SU-DHL-6 (cell line): ENCODE measurements at regions not wholly inside any gene's neighbourhood (a gene's known extent, or its start where the extent isn't known, plus 50 kb on each side); places are given as distances from the start of the nearest gene placed in this dataset.

Source experiments
- H2AFZ ChIP-seq: fragments of 200-600 bp; sonication (generic); 2 replicates; pipeline ENCODE4 v1.6.1; 2014; ENCODE audit warnings: low read depth, mild to moderate bottlenecking, moderate library complexity, mixed read lengths, antibody characterized with exemption, low read length; ENCODE audit not compliant: severe bottlenecking
- H3F3A ChIP-seq: fragments of 200-600 bp; shearing (Covaris generic); 2 replicates; pipeline ENCODE4 v1.6.0; 2016; ENCODE audit warnings: antibody characterized with exemption, mild to moderate bottlenecking; ENCODE audit not compliant: insufficient read depth
- H3K27ac ChIP-seq: fragments of 200-600 bp; sonication (generic); 2 replicates; pipeline ENCODE4 v1.5.1; 2016; ENCODE audit warnings: low read depth, mild to moderate bottlenecking, low read length, moderate library complexity, mixed read lengths
- H3K27me3 ChIP-seq: fragments of 200-600 bp; sonication (generic), shearing (Covaris generic); 2 replicates; pipeline ENCODE4 v1.6.0; 2014; ENCODE audit warnings: mild to moderate bottlenecking, low read length
- H3K36me3 ChIP-seq: fragments of 200-600 bp; sonication (generic); 2 replicates; pipeline ENCODE4 v1.6.1; 2014; ENCODE audit warnings: mild to moderate bottlenecking, low read length, mixed read lengths
- H3K4me2 ChIP-seq: fragments of 300-600, 200-600 bp; shearing (Covaris generic), sonication (generic); 2 replicates; pipeline ENCODE4 v1.6.0; 2014; ENCODE audit warnings: low read length, low read depth, mild to moderate bottlenecking; ENCODE audit not compliant: poor library complexity, severe bottlenecking
- H3K4me3 ChIP-seq: fragments of 200-600 bp; sonication (generic); 2 replicates; pipeline ENCODE4 v1.5.1; 2014; ENCODE audit warnings: antibody characterized with exemption, low read length, mild to moderate bottlenecking, mixed read lengths; ENCODE audit not compliant: insufficient read depth, poor library complexity, severe bottlenecking
- H3K79me2 ChIP-seq: fragments of 200-600 bp; sonication (generic); 2 replicates; pipeline ENCODE4 v1.6.1; 2014; ENCODE audit warnings: mild to moderate bottlenecking, low read length, moderate library complexity; ENCODE audit not compliant: insufficient read depth
- H3K9ac ChIP-seq: fragments of 200-600 bp; sonication (generic); 2 replicates; pipeline ENCODE4 v1.7.0; 2014; ENCODE audit warnings: mild to moderate bottlenecking, low read length
- H3K9me2 ChIP-seq: fragments of 200-600 bp; sonication (generic); replicated peaks from 2 replicates; pipeline ENCODE4 v1.6.1; 2014; ENCODE audit warnings: low read length; ENCODE audit not compliant: insufficient read depth
- H3K9me3 ChIP-seq: fragments of 200-600 bp; sonication (generic); 2 replicates; pipeline ENCODE4 v1.6.1; 2014; ENCODE audit warnings: low read length, mixed read lengths; ENCODE audit not compliant: insufficient read depth
- H4K20me1 ChIP-seq: fragments of 200-600 bp; sonication (generic); 2 replicates; pipeline ENCODE4 v1.6.1; 2014; ENCODE audit warnings: low read depth, mild to moderate bottlenecking, antibody characterized with exemption, low read length, moderate library complexity, mixed read lengths
- EZH2phosphoT487 ChIP-seq: fragments of 200-600 bp; sonication (generic), shearing (Covaris generic); conservative IDR thresholded peaks from 2 replicates; pipeline ENCODE4 v1.6.1; 2018; ENCODE audit warnings: mild to moderate bottlenecking, antibody characterized with exemption, low read length, moderate library complexity, mixed read lengths
- TF ChIP-seq, protein P1 (sequence below): fragments of 200-600 bp; sonication (generic); IDR thresholded peaks from one replicate; pipeline ENCODE4 v1.5.1; 2017; ENCODE audit warnings: antibody characterized with exemption, mild to moderate bottlenecking, low read length, moderate library complexity; ENCODE audit not compliant: insufficient read depth, poor library complexity, severe bottlenecking

DNA sequence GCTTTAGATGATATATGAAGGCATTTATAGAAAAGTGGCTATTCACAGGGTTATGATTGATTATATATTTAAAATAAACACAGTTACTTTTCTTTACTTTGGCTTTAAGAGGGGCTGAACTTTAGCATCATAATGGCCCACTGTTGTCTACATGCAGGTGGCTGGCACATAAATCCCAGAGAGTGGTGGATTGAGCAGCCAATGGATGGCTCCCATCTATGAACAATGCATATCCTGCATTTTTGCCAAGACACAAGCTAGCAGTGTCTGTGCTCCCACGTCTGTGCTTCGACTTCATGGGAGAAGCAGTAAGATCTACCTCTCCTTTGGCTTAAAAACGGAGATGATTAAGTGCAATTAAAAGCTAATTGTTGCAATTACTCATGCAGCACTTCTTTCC, 373.2 kb upstream of the CDH11 start:
- no peaks in the 10 kb centered on the region for H3F3A ChIP-seq
- H3K9me3 ChIP-seq, result no peaks in the 10 kb centered on the region
- no peak overlapping the region for H3K4me2 ChIP-seq
- no peaks in the 10 kb centered on the region for H3K36me3 ChIP-seq
- H3K27me3 ChIP-seq, result no peaks in the 10 kb centered on the region
- H3K9me2 ChIP-seq, result no peaks in the 10 kb centered on the region
- H3K4me3 ChIP-seq, result no peak overlapping the region
- TF ChIP-seq EZH2phosphoT487, result no peak
- TF ChIP-seq, protein P1, sequence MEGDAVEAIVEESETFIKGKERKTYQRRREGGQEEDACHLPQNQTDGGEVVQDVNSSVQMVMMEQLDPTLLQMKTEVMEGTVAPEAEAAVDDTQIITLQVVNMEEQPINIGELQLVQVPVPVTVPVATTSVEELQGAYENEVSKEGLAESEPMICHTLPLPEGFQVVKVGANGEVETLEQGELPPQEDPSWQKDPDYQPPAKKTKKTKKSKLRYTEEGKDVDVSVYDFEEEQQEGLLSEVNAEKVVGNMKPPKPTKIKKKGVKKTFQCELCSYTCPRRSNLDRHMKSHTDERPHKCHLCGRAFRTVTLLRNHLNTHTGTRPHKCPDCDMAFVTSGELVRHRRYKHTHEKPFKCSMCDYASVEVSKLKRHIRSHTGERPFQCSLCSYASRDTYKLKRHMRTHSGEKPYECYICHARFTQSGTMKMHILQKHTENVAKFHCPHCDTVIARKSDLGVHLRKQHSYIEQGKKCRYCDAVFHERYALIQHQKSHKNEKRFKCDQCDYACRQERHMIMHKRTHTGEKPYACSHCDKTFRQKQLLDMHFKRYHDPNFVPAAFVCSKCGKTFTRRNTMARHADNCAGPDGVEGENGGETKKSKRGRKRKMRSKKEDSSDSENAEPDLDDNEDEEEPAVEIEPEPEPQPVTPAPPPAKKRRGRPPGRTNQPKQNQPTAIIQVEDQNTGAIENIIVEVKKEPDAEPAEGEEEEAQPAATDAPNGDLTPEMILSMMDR, result no peak
- H3K27ac ChIP-seq, result no peak overlapping the region
- no peak overlapping the region for H3K9ac ChIP-seq
- no peak overlapping the region for H2AFZ ChIP-seq
- H4K20me1 ChIP-seq, result no peaks in the 10 kb centered on the region
- H3K79me2 ChIP-seq, result no peaks in the 10 kb centered on the region

DNA sequence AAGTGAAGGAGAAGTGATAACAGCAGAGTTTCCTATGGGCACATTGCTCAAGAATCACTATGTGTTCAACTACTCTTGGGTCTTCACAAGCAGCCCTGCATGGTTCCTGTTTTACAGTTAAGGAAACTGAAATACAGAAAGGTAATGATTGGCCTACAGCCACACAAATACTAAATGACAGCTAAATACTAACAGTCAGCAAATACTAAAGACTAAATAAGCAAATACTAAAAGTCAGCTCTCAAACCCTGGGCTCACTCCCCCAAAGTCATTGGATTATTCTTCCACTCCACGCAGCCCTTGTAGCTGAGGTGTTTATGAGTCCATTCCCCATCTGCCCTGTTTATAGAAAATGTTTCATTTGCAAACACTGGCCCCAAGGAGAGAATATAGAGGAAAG, 372.7 kb upstream of the CDH11 start:
- H2AFZ ChIP-seq, result no peak overlapping the region
- H3K4me3 ChIP-seq, result no peak overlapping the region
- TF ChIP-seq EZH2phosphoT487, result no peak
- TF ChIP-seq, protein P1, result no peak
- no peaks in the 10 kb centered on the region for H4K20me1 ChIP-seq
- H3K27me3 ChIP-seq, result no peaks in the 10 kb centered on the region
- no peak overlapping the region for H3K4me2 ChIP-seq
- no peaks in the 10 kb centered on the region for H3F3A ChIP-seq
- H3K9me2 ChIP-seq, result no peaks in the 10 kb centered on the region
- H3K9ac ChIP-seq, result no peak overlapping the region
- no peaks in the 10 kb centered on the region for H3K79me2 ChIP-seq
- H3K36me3 ChIP-seq, result no peaks in the 10 kb centered on the region
- H3K9me3 ChIP-seq, result no peaks in the 10 kb centered on the region
- no peak overlapping the region for H3K27ac ChIP-seq

DNA sequence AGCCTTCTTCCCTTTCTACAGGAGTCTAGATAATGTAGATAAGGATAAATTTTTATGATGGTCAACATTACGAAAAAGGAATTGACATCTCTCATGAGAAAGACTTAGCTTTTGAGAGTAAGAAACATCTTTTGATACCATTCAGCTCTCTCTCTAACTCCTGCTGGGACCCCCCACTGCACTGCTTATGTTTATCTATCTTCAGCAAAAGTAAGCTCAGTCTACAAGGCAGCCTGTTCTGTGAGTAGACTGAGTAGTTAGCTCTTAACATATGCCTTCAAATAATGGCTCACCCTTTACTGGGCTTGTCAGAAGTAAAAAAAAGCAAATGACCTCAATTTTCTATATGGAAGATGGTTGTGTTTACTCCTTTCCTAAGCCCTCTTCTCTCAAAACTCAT, 372.2 kb upstream of the CDH11 start:
- Histone ChIP-seq H3K9ac (no peak overlapping the region), H3K4me3 (no peak overlapping the region), H3K36me3 (no peaks in the 10 kb centered on the region), H3K27me3 (no peaks in the 10 kb centered on the region), H3K4me2 (no peak overlapping the region), H2AFZ (no peak overlapping the region), H3K9me3 (no peaks in the 10 kb centered on the region), H3K27ac (no peak overlapping the region), H3K79me2 (no peaks in the 10 kb centered on the region), H4K20me1 (no peaks in the 10 kb centered on the region), H3K9me2 (no peaks in the 10 kb centered on the region), H3F3A (no peaks in the 10 kb centered on the region)
- TF ChIP-seq, protein P1, result no peak
- TF ChIP-seq EZH2phosphoT487, result no peak

DNA sequence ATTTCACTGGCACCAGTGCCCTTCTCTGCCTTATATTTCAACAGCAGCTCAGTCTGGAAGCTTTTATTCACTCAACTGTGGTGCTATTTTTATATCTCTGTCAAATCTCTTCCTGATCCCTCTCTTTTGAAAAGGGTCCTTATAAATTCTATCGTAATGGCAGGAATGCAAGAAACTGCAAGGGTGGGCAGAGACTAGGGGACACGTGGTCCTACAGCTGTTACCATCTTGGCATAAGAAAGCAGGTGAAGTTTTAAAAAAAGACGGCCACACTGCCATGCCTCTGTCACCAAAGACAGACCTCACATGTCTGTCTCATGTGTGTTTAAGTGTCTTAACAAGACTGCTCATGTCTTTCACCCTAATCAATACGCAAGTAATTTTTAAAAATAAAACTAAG, 368.4 kb upstream of the CDH11 start:
- H3K27me3 ChIP-seq, result no peaks in the 10 kb centered on the region
- H3K9me3 ChIP-seq, result no peaks in the 10 kb centered on the region
- no peaks in the 10 kb centered on the region for H3K9me2 ChIP-seq
- no peak overlapping the region for H3K27ac ChIP-seq
- no peaks in the 10 kb centered on the region for H3K36me3 ChIP-seq
- no peak overlapping the region for H3K4me2 ChIP-seq
- H3F3A ChIP-seq, result no peaks in the 10 kb centered on the region
- no peak overlapping the region for H2AFZ ChIP-seq
- TF ChIP-seq, protein P1, result no peak
- no peak for TF ChIP-seq EZH2phosphoT487
- H3K4me3 ChIP-seq, result no peak overlapping the region
- H3K79me2 ChIP-seq, result no peaks in the 10 kb centered on the region
- H4K20me1 ChIP-seq, result no peaks in the 10 kb centered on the region
- no peak overlapping the region for H3K9ac ChIP-seq
